ENCODE measurements at regions not wholly inside any gene's neighbourhood (a gene's known extent, or its start where the extent isn't known, plus 50 kb on each side); places are given as distances from the start of the nearest gene placed in this dataset.

GRCh38 chr4:32349026-32349425 lies 1628.9 kb downstream of the PCDH7 start:
- no peak for TF ChIP-seq CTCF (IDR thresholded peaks at IDR 0.05)
- no peak for TF ChIP-seq POLR2A (IDR thresholded peaks at IDR 0.05)
